Neuronal stem cell (in vitro differentiated cells): ENCODE measurements at regions not wholly inside any gene's neighbourhood (a gene's known extent, or its start where the extent isn't known, plus 50 kb on each side); places are given as distances from the start of the nearest gene placed in this dataset.

Source experiments
- DNase-seq: peaks from one replicate; pipeline ENCODE4 v3.0.0-alpha.2; 2013; ENCODE audit warnings: low spot score
- H2AFZ ChIP-seq: one replicate; pipeline ENCODE4 v1.6.1; 2013; ENCODE audit warnings: mild to moderate bottlenecking, low read length, inconsistent platforms
- H2AK5ac ChIP-seq: 2 replicates; pipeline ENCODE4 v1.6.1; 2013; ENCODE audit warnings: low read depth, mild to moderate bottlenecking, inconsistent platforms, low read length, moderate library complexity, mixed read lengths
- H2BK120ac ChIP-seq: 2 replicates; pipeline ENCODE4 v1.6.1; 2013; ENCODE audit warnings: low read depth, mild to moderate bottlenecking, inconsistent platforms, low read length, moderate library complexity, mixed read lengths
- H2BK12ac ChIP-seq: one replicate; pipeline ENCODE4 v1.6.1; 2013; ENCODE audit warnings: low read length, inconsistent platforms
- H2BK15ac ChIP-seq: 2 replicates; pipeline ENCODE4 v1.6.1; 2013; ENCODE audit warnings: mild to moderate bottlenecking, low read length, inconsistent platforms, mixed read lengths
- H2BK5ac ChIP-seq: one replicate; pipeline ENCODE4 v1.6.1; 2013; ENCODE audit warnings: inconsistent platforms, mild to moderate bottlenecking, low read length, moderate library complexity
- H3K14ac ChIP-seq: one replicate; pipeline ENCODE4 v1.6.1; 2013; ENCODE audit warnings: low read length, inconsistent platforms
- H3K18ac ChIP-seq: 2 replicates; pipeline ENCODE4 v1.6.1; 2013; ENCODE audit warnings: low read length, inconsistent platforms
- H3K23ac ChIP-seq: 2 replicates; pipeline ENCODE4 v1.6.1; 2013; ENCODE audit warnings: low read depth, mild to moderate bottlenecking, mixed read lengths, low read length, inconsistent platforms; ENCODE audit not compliant: poor library complexity
- H3K27ac ChIP-seq: replicated peaks from 3 replicates; pipeline ENCODE4 v1.5.1; 2013; ENCODE audit warnings: low read length, inconsistent platforms
- H3K27me3 ChIP-seq, 3 experiments: 2 replicates each; pipeline ENCODE4 v1.6.1; 2013; ENCODE audit warnings: low read length in 3 of 3, mild to moderate bottlenecking in 2 of 3, inconsistent platforms in 1 of 3, low read depth in 1 of 3, mixed read lengths in 1 of 3, moderate library complexity in 1 of 3; ENCODE audit not compliant: control insufficient read depth in 3 of 3, insufficient read depth in 3 of 3
- H3K36me3 ChIP-seq, 2 donors: replicated peaks in 1 of 2; 2 replicates each; pipeline ENCODE4 v1.6.1; 2013; ENCODE audit warnings: low read length in 2 of 2; ENCODE audit not compliant: control insufficient read depth in 2 of 2, insufficient read depth in 2 of 2
- H3K4ac ChIP-seq: 2 replicates; pipeline ENCODE4 v1.6.1; 2013; ENCODE audit warnings: inconsistent platforms, mild to moderate bottlenecking, low read length, moderate library complexity
- H3K4me1 ChIP-seq, 2 donors: 1 replicate in 1 of 2; 2 replicates in 1 of 2; pipeline ENCODE4 v1.6.1; 2013; ENCODE audit warnings: low read length in 2 of 2, low read depth in 1 of 2; ENCODE audit not compliant: control insufficient read depth in 2 of 2, insufficient read depth in 1 of 2
- H3K4me2 ChIP-seq: one replicate; pipeline ENCODE4 v1.6.1; 2013; ENCODE audit warnings: mild to moderate bottlenecking, low read length, inconsistent platforms; ENCODE audit not compliant: insufficient read depth, poor library complexity, severe bottlenecking
- H3K4me3 ChIP-seq, 2 donors: 2 replicates each; pipeline ENCODE4 v1.5.1; 2013; ENCODE audit warnings: low read length in 2 of 2, mild to moderate bottlenecking in 2 of 2, inconsistent platforms in 1 of 2, moderate library complexity in 1 of 2
- H3K79me1 ChIP-seq: one replicate; pipeline ENCODE4 v1.6.1; 2013; ENCODE audit warnings: low read depth, mild to moderate bottlenecking, inconsistent platforms, low read length, moderate library complexity
- H3K9ac ChIP-seq: one replicate; pipeline ENCODE4 v1.6.1; 2013; ENCODE audit warnings: mild to moderate bottlenecking, low read depth, low read length, inconsistent platforms; ENCODE audit not compliant: poor library complexity
- H3K9me3 ChIP-seq, 2 donors: replicated peaks in 1 of 2; 2 replicates each; pipeline versions ENCODE3 to v1.6.1; 2013; ENCODE audit warnings: low read length in 2 of 2, mild to moderate bottlenecking in 2 of 2, inconsistent platforms in 1 of 2, low read depth in 1 of 2, mixed read lengths in 1 of 2, moderate library complexity in 1 of 2; ENCODE audit not compliant: control insufficient read depth in 2 of 2, insufficient read depth in 1 of 2
- H4K8ac ChIP-seq: one replicate; pipeline ENCODE4 v1.6.1; 2013; ENCODE audit warnings: low read depth, mild to moderate bottlenecking, inconsistent platforms, low read length, moderate library complexity
- H4K91ac ChIP-seq: one replicate; pipeline ENCODE4 v1.6.1; 2013; ENCODE audit warnings: low read length, low read depth, mild to moderate bottlenecking, inconsistent platforms; ENCODE audit not compliant: poor library complexity
- WGBS, 2 donors: extraction: QIAGEN DNeasy Blood & Tissue Kit; methylation state at CpG; one replicate each; pipeline ENCODE4 v1.1.7; 2013; ENCODE audit warnings: missing lambda C conversion rate in 2 of 2, mixed read lengths in 1 of 2; ENCODE audit not compliant: insufficient read length in 2 of 2, insufficient replicate concordance in 1 of 2; ENCODE audit errors: extremely low coverage in 2 of 2; 5-methylcytosine and 5-hydroxymethylcytosine counted together

DNA sequence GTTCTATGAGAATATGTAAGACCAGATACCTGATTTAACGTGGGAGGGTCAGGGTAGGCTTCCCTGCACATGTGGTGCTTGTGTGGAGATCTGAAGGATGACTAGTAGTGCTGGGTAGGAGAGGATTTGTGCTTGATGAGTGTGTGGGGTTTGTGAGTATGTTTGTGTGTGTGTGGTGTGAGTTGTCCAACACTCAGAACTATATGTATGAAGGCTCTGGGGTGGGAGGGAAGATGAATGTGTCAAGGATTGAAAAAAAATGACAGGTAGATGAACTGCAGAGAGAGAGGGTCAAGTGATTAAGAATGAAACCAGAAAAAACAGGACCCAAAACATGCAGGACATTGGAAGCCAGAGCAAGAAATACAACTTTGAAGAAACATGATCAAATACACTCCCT lies 154.6 kb upstream of the NR3C1 start:
- Histone ChIP-seq H2BK15ac (no peak overlapping the region), H2BK5ac (no peak overlapping the region)
- WGBS, 2 donors, result no CpG with 5 or more reads among the region's 1 CpG

DNA sequence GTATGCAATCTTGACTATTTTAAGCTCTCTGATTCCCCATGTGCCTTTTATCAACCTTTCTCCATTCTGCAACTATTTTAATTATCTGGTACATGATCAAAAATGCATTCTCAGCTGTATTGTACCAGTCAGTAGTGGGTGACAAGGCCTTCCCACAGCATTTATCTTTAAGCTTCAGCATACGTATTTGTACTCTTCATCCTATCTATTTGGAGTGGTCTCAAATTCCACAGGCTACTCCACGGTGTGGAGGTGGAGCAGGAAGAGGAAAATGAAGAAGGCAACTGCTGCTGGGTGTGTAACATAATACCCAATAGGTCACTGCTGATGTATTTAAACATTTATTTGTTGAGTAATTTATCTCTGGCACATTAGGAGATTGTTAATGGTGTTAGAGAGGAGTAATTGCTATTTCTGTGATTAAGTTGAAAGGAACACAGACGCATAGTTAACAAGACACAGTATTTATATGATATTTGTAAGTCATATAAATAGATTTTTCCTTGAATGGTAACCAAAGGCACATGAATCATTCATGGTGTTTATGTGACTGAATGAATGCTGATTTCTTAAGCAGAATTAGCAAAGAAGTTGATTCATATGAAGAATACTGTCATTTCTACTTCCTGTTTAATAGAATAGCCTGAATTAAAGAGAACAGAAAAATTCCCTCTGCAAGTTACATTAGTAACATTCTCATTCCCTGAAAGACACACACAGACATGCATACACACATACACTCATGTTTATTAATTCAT lies 153.8 kb upstream of the NR3C1 start:
- no peak overlapping the region for H2BK15ac ChIP-seq
- no peaks in the 10 kb centered on the region for H3K9me3 ChIP-seq
- H3K36me3 ChIP-seq, result no peaks in the 10 kb centered on the region
- H3K18ac ChIP-seq, result no peak overlapping the region
- H4K91ac ChIP-seq, result no peak overlapping the region
- H2BK5ac ChIP-seq, result no peak overlapping the region
- no peak overlapping the region for H4K8ac ChIP-seq
- H3K9ac ChIP-seq, result no peak overlapping the region
- H2BK12ac ChIP-seq, result no peak overlapping the region
- no peak overlapping the region for H3K4me2 ChIP-seq
- no peak overlapping the region for H2BK120ac ChIP-seq
- no peaks in the 10 kb centered on the region for H3K27me3 ChIP-seq
- H3K27ac ChIP-seq, result no peak overlapping the region
- H3K14ac ChIP-seq, result no peak overlapping the region
- no peak overlapping the region for H2AFZ ChIP-seq
- H3K4ac ChIP-seq, result no peak overlapping the region
- no peak overlapping the region for H3K4me3 ChIP-seq
- no CpG with 5 or more reads among the region's 3 CpGs for WGBS, 2 donors
- H3K79me1 ChIP-seq, result no peaks in the 10 kb centered on the region
- no peak for DNase-seq
- no peak overlapping the region for H3K23ac ChIP-seq
- peaks cover 0 to 4% of the 10 kb centered on the region in 2 donors for H3K4me1 ChIP-seq
- no peak overlapping the region for H2AK5ac ChIP-seq

More for the DNA sequence above, 154.6 kb upstream of the NR3C1 start:
- H3K23ac ChIP-seq, result no peak overlapping the region
- H3K79me1 ChIP-seq, result no peaks in the 10 kb centered on the region
- DNase-seq, result no peak
- H2AFZ ChIP-seq, result no peak overlapping the region
- H3K27ac ChIP-seq, result no peak overlapping the region
- H2BK120ac ChIP-seq, result no peak overlapping the region
- no peak overlapping the region for H3K18ac ChIP-seq
- H4K91ac ChIP-seq, result no peak overlapping the region
- H3K14ac ChIP-seq, result no peak overlapping the region
- H3K4me3 ChIP-seq, result no peak overlapping the region
- H3K27me3 ChIP-seq, result no peaks in the 10 kb centered on the region
- no peak overlapping the region for H3K4ac ChIP-seq
- H2AK5ac ChIP-seq, result no peak overlapping the region
- H3K4me2 ChIP-seq, result no peak overlapping the region
- no peak overlapping the region for H2BK12ac ChIP-seq
- H3K9me3 ChIP-seq, result no peaks in the 10 kb centered on the region
- peaks cover 0 to 1% of the 10 kb centered on the region in 2 donors for H3K4me1 ChIP-seq
- no peak overlapping the region for H4K8ac ChIP-seq
- H3K9ac ChIP-seq, result no peak overlapping the region
- H3K36me3 ChIP-seq, result no peaks in the 10 kb centered on the region

DNA sequence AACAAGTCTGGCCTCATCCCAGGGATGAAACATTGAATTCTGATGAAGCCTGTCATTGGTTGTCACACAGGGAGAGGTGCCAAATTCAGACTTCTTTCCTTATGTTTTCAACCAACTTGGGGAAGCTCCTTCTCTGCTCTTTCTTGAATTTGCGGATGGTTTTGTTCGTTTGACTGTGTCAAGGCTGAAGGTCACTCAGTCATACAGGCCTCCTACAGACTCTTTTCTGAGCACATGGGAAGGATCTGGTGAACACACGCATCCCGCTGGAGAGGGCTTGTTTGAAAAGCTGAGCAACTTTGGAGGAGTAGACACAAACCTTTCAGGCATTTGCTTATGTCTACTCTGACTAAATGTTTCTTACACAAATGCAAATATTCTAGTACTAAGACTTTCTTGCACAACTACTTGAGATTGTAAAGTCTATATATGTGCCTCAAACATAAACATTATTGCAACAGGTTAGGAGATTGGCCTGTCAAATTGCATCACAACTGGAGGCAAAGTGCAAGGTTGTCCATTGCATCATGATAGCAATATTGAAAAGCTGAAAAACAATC lies 151.5 kb upstream of the NR3C1 start:
- Histone ChIP-seq H3K18ac (no peak overlapping the region), H3K4me1 (peaks cover 0 to 2% of the 10 kb centered on the region in 2 donors), H3K27ac (no peak overlapping the region), H3K14ac (no peak overlapping the region), H3K4ac (no peak overlapping the region), H3K9ac (no peak overlapping the region), H2AK5ac (no peak overlapping the region), H3K27me3 (no peaks in the 10 kb centered on the region), H3K9me3 (no peaks in the 10 kb centered on the region), H3K23ac (no peak overlapping the region), H2BK5ac (no peak overlapping the region), H3K79me1 (no peaks in the 10 kb centered on the region), H2BK12ac (no peak overlapping the region), H4K91ac (no peak overlapping the region), H2BK120ac (no peak overlapping the region), H4K8ac (no peak overlapping the region), H2AFZ (no peak overlapping the region), H3K4me3 (no peak overlapping the region), H2BK15ac (no peak overlapping the region), H3K36me3 (no peaks in the 10 kb centered on the region), H3K4me2 (no peak overlapping the region)
- DNase-seq, result no peak
- WGBS, 2 donors, result no CpG with 5 or more reads among the region's 4 CpGs

DNA sequence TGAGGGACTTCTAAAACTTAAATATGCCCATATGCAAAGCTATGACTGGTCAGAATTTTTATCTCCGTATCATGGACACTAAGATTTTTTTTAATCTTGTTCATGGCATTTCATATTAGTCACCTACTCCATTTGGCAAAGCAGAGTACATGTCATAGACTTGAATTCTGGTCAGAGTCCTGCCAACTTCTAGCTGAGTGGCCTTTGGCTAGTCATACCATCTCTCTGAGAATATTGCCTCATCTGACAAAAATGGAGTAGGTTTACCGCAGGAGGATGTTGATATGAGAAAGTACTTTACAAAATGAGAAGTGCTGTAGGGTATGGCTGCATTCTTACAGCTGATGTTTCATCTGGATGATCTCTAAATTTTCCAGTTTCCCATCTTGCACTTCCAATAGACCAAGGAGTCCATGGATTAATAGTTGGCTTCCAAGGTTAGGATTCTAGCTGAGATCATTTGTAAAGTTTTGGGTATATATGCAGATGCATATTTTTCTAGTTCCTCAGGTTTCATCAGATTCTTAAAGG lies 150.8 kb upstream of the NR3C1 start:
- Histone ChIP-seq H4K8ac (no peak overlapping the region), H3K9ac (no peak overlapping the region), H3K4ac (no peak overlapping the region), H3K18ac (no peak overlapping the region), H3K4me1 (peaks cover 0 to 2% of the 10 kb centered on the region in 2 donors), H3K14ac (no peak overlapping the region), H4K91ac (no peak overlapping the region), H3K27ac (no peak overlapping the region), H3K9me3 (no peaks in the 10 kb centered on the region), H2BK120ac (no peak overlapping the region), H3K36me3 (no peaks in the 10 kb centered on the region), H2BK5ac (no peak overlapping the region), H3K4me2 (no peak overlapping the region), H2AK5ac (no peak overlapping the region), H2BK12ac (no peak overlapping the region), H3K27me3 (no peaks in the 10 kb centered on the region), H2AFZ (no peak overlapping the region), H3K79me1 (no peaks in the 10 kb centered on the region), H3K23ac (no peak overlapping the region), H3K4me3 (no peak overlapping the region), H2BK15ac (no peak overlapping the region)
- no peak for DNase-seq
- no CpG with 5 or more reads among the region's 2 CpGs for WGBS, 2 donors
